A673 (cell line): ENCODE measurements at regions not wholly inside any gene's neighbourhood (a gene's known extent, or its start where the extent isn't known, plus 50 kb on each side); places are given as distances from the start of the nearest gene placed in this dataset.

Experiments used
- EZH2 ChIP-seq: fragments of 200-600 bp; sonication (generic); IDR thresholded peaks from 2 replicates; pipeline ENCODE4 v1.6.1; 2017; ENCODE audit warnings: borderline replicate concordance, low read depth, mild to moderate bottlenecking, mixed read lengths, antibody characterized with exemption, low read length; ENCODE audit not compliant: poor library complexity, severe bottlenecking
- TF ChIP-seq, protein P1 (sequence below): fragments of 300-800, 200-600 bp; sonication (generic); conservative IDR thresholded peaks from 2 replicates; pipeline ENCODE4 v1.5.1; 2017; ENCODE audit warnings: low read depth, mild to moderate bottlenecking, antibody characterized with exemption, low read length, moderate library complexity, mixed read lengths

GRCh38 chr2:152814475-152815030 is 96.1 kb downstream of the ARL6IP6 start:
- TF ChIP-seq, protein P1, sequence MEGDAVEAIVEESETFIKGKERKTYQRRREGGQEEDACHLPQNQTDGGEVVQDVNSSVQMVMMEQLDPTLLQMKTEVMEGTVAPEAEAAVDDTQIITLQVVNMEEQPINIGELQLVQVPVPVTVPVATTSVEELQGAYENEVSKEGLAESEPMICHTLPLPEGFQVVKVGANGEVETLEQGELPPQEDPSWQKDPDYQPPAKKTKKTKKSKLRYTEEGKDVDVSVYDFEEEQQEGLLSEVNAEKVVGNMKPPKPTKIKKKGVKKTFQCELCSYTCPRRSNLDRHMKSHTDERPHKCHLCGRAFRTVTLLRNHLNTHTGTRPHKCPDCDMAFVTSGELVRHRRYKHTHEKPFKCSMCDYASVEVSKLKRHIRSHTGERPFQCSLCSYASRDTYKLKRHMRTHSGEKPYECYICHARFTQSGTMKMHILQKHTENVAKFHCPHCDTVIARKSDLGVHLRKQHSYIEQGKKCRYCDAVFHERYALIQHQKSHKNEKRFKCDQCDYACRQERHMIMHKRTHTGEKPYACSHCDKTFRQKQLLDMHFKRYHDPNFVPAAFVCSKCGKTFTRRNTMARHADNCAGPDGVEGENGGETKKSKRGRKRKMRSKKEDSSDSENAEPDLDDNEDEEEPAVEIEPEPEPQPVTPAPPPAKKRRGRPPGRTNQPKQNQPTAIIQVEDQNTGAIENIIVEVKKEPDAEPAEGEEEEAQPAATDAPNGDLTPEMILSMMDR = no peak
- TF ChIP-seq EZH2 = no peak
